ENCODE measurements at regions not wholly inside any gene's neighbourhood (a gene's known extent, or its start where the extent isn't known, plus 50 kb on each side); places are given as distances from the start of the nearest gene placed in this dataset.

DNA sequence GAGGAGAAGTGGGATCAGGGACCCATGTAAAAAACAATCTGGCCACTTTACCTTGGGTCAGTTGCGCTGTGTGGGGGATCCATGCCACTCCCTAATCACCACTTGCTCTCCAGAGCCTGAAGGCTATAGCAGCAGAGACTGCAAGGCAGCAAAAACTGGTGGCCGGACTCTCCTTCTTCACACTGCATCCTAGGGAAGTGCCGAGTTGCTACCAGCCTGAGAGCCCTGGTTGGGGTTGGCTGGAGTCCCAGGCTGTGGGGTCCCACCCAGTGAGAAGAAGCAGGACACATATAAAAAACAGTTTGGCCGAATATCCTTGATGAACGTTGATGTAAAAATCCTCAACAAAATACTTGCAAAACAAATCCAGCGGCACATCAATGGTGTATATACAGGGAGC, 341.2 kb downstream of the AEBP2 start:
- POLR2A ChIA-PET, result no interaction called here
- DNase-seq (ENCODE audit: extremely low spot score), result no peak
- no peak for TF ChIP-seq BHLHE40 (IDR thresholded peaks at IDR 0.05; ENCODE audit: borderline replicate concordance)
- no peak for TF ChIP-seq TARDBP (IDR thresholded peaks at IDR 0.05)
- TF ChIP-seq FOXM1 (IDR thresholded peaks at IDR 0.05; ENCODE audit: borderline replicate concordance), result no peak
- no peak for TF ChIP-seq FOXK2 (IDR thresholded peaks at IDR 0.05)
- TF ChIP-seq SP1 (IDR thresholded peaks at IDR 0.05), result no peak
- TF ChIP-seq SUZ12 (IDR thresholded peaks at IDR 0.05), result no peak
- TF ChIP-seq NFRKB (IDR thresholded peaks at IDR 0.05), result no peak
- TF ChIP-seq LEF1 (IDR thresholded peaks at IDR 0.05; ENCODE audit: borderline replicate concordance), result no peak
- TF ChIP-seq ELF4 (IDR thresholded peaks at IDR 0.05), result no peak
- no peak for TF ChIP-seq ZNF384 (IDR thresholded peaks at IDR 0.05)
- no peak for TF ChIP-seq CTBP1 (IDR thresholded peaks at IDR 0.05; ENCODE audit: borderline replicate concordance)
- no peak for TF ChIP-seq L3MBTL2 (conservative IDR thresholded peaks at IDR 0.05)
- TF ChIP-seq HDGF (IDR thresholded peaks at IDR 0.05; ENCODE audit: borderline replicate concordance), result no peak
- TF ChIP-seq, protein P1, sequence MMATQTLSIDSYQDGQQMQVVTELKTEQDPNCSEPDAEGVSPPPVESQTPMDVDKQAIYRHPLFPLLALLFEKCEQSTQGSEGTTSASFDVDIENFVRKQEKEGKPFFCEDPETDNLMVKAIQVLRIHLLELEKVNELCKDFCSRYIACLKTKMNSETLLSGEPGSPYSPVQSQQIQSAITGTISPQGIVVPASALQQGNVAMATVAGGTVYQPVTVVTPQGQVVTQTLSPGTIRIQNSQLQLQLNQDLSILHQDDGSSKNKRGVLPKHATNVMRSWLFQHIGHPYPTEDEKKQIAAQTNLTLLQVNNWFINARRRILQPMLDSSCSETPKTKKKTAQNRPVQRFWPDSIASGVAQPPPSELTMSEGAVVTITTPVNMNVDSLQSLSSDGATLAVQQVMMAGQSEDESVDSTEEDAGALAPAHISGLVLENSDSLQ (IDR thresholded peaks at IDR 0.05), result no peak
- CTCF ChIA-PET, result no interaction called here

DNA sequence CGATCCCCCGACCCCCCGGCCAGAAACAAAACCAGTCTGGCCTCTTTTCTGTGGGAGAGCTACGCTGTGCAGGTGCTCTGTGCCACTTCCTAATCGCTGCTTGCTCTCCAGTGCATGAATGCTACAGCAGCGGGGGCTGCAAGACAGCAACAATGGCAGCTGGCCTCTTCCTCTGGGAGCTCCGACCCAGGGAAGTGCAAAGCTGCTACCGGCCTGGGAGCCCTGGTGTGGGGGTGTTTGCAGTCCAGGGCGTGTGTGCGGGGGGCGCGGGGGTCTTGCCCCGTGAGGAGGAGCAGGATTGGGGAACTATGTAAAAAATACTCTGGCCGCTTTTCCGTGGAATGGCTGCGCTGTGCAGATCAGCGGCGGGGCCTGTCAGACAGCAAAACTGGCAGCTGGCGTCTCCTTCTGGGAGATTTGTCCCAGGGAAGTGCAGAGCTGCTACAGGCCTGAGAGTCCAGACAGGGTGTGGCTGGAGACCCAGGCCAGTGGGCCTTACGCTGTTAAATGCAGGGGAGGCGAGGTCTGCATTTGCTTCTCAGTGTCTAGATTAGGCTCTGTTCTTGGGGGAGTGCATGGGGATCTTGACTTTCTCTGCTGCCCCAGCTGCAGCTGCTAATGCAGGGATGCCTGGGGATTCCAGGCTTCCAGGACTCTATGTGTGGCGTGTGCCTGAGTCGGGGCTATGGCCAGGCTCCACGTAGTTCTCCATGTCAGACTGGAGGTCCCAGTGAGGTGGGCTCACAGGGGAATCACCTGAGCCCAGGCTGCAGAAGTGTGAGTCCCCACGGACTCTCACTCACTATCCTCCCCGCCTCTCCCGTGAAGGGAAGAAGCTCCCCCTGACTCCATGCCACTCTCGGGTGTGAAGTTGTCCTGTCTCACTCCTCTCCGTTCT, 344.5 kb downstream of the AEBP2 start:
- no peak for TF ChIP-seq BHLHE40 (IDR thresholded peaks at IDR 0.05; ENCODE audit: borderline replicate concordance)
- TF ChIP-seq LEF1 (IDR thresholded peaks at IDR 0.05; ENCODE audit: borderline replicate concordance), result no peak
- TF ChIP-seq ELF4 (IDR thresholded peaks at IDR 0.05), result no peak
- no peak for TF ChIP-seq FOXM1 (IDR thresholded peaks at IDR 0.05; ENCODE audit: borderline replicate concordance)
- no peak for TF ChIP-seq L3MBTL2 (conservative IDR thresholded peaks at IDR 0.05)
- TF ChIP-seq ARNT (IDR thresholded peaks at IDR 0.05), result no peak
- TF ChIP-seq TARDBP (IDR thresholded peaks at IDR 0.05), result no peak
- TF ChIP-seq NFRKB (IDR thresholded peaks at IDR 0.05), result no peak
- TF ChIP-seq FOXK2 (IDR thresholded peaks at IDR 0.05), result no peak
- DNase-seq (ENCODE audit: extremely low spot score), result no peak
- POLR2A ChIA-PET, result no interaction called here
- CTCF ChIA-PET, result interaction anchor here (0.7 kb wide), 1 partner anchor 109 kb away, joined by 4 read pairs; no protein-coding TSS in a partner anchor

DNA sequence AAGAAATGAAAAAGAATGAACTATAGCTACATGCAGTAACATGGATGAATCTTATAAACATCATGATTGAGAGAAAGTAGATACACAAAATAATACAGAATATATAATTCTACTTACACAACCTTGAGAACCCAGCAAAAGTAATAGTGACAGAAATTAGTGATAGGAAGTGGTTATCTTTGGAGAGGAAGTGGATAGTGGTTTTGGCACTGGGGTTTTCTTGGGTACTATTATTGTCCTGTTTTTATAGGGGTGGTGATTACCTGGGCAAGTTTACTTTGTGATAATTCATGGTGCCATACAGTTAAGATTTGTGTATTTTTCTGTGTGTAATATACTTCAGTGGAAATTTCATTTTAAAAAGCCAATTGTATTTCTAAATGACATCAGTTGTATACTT, 352.7 kb downstream of the AEBP2 start:
- ChIA-PET POLR2A (no interaction called here), CTCF (no interaction called here)
- no peak for TF ChIP-seq ARNT (IDR thresholded peaks at IDR 0.05)
- DNase-seq (ENCODE audit: extremely low spot score), result no peak

DNA sequence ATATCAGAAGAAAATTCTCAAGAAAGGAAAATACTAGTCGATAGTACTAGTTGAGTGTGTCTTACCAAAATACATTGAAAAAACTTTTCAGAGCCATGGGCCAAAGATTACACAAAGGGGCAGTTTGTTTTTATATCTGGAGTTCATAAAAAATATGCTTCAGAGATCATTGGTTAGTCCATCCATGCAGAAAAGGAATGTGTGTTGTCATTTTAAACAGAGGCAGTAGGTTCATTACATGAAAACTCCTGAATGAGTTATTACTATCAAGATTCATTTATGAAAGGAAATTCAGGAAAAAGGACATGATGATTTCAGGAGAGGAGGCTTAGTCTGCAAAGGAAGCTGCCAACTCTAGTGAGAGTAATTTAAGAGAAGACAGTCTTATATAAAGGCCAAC, 354.8 kb downstream of the AEBP2 start:
- no peak for DNase-seq (ENCODE audit: extremely low spot score)
- TF ChIP-seq LEF1 (IDR thresholded peaks at IDR 0.05; ENCODE audit: borderline replicate concordance), result no peak
- no peak for TF ChIP-seq TARDBP (IDR thresholded peaks at IDR 0.05)
- ChIA-PET POLR2A (no interaction called here), CTCF (no interaction called here)

DNA sequence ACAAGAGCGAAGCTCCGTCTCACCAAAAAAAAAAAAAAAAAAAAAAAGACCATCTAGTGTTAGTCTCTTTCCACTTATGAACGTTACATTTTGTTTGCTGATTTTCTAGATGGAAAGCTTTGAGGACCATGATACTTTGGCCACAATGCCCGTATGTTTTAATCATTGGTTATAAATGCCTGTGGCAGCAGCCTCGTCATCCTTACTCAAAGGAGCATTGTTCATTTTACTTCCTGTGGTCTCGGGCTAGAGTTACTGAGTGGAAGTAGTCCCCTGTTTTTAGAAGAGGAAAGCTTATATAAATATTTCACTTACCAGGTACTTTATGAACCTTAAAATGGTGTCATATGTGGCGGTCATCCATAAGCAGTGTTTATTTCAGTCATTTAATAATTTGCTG, 359.9 kb downstream of the AEBP2 start:
- POLR2A ChIA-PET, result no interaction called here
- CTCF ChIA-PET, result no interaction called here
- DNase-seq (ENCODE audit: extremely low spot score), result no peak
- TF ChIP-seq CTBP1 (IDR thresholded peaks at IDR 0.05; ENCODE audit: borderline replicate concordance) (no peak), FOXA1 (IDR thresholded peaks at IDR 0.05) (no peak), ARNT (IDR thresholded peaks at IDR 0.05) (no peak), HDGF (IDR thresholded peaks at IDR 0.05; ENCODE audit: borderline replicate concordance) (no peak), LEF1 (IDR thresholded peaks at IDR 0.05; ENCODE audit: borderline replicate concordance) (no peak), SP1 (IDR thresholded peaks at IDR 0.05) (no peak), NFRKB (IDR thresholded peaks at IDR 0.05) (no peak), BHLHE40 (IDR thresholded peaks at IDR 0.05; ENCODE audit: borderline replicate concordance) (no peak), TARDBP (IDR thresholded peaks at IDR 0.05) (no peak), FOXK2 (IDR thresholded peaks at IDR 0.05) (no peak)
- TF ChIP-seq, protein P1 (IDR thresholded peaks at IDR 0.05), result no peak

DNA sequence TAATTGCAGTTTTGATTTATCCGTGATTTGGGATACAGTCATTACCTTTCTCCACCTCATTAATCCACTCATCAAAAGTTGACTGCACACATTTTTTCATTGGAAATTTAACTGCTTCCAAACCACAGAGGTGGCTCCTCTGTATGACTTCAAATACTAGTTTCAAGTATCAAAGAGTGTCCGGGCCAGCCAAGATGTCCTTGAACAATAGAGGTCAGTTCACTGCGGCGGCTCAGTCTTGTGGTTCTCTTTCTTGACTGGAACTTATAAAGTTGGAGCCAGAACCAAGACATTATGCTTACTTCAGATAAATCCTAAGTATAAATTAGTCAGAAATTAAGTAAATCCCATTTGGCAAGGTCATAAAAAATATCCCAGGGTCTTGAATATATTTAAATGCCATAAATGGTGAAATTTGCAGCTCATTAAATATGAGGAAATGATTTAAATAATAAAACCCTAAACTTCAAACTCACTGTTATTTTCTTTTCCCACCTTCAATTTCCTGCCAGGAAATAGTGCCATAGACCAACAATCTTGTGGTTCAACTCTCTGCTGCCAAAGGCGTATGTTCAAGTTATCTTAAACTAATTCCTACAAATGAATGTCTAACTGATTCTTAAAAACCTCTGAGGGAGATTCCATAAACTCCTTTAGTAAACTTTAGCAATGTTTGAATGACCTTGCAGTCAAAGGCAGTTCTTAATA, 360.8 kb downstream of the AEBP2 start:
- TF ChIP-seq TARDBP (IDR thresholded peaks at IDR 0.05) (no peak), CTBP1 (IDR thresholded peaks at IDR 0.05; ENCODE audit: borderline replicate concordance) (no peak), ELF4 (IDR thresholded peaks at IDR 0.05) (no peak), L3MBTL2 (conservative IDR thresholded peaks at IDR 0.05) (no peak), SP1 (IDR thresholded peaks at IDR 0.05) (no peak), ARNT (IDR thresholded peaks at IDR 0.05) (no peak)
- POLR2A ChIA-PET, result no interaction called here
- CTCF ChIA-PET, result no interaction called here
- no peak for DNase-seq (ENCODE audit: extremely low spot score)

DNA sequence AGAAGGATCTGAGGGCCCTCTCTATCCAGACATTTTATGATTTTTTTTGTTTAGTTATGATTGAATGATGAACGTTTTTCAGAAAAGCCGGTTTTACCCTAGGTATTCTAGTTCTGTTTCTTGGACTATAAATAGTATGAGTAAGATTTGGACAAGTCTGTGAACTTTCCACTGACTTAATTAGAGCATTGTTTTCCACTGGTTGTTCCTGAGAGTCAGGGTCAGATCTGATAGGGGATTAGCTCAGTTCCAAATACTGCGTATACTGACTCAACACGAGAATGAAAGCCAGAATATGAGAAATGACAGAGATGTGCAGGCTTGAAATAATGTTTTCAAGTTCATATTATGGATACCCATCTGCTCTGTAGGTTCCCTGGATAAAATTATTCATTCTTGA, 361.6 kb downstream of the AEBP2 start:
- DNase-seq (ENCODE audit: extremely low spot score), result no peak
- CTCF ChIA-PET, result no interaction called here
- POLR2A ChIA-PET, result no interaction called here
- TF ChIP-seq HDGF (IDR thresholded peaks at IDR 0.05; ENCODE audit: borderline replicate concordance) (no peak), FOXK2 (IDR thresholded peaks at IDR 0.05) (no peak), TARDBP (IDR thresholded peaks at IDR 0.05) (no peak), FOXM1 (IDR thresholded peaks at IDR 0.05; ENCODE audit: borderline replicate concordance) (no peak), CTBP1 (IDR thresholded peaks at IDR 0.05; ENCODE audit: borderline replicate concordance) (no peak), ZNF384 (IDR thresholded peaks at IDR 0.05) (no peak)

Data from HEK293T (cell line).